ENCODE measurements at regions not wholly inside any gene's neighbourhood (a gene's known extent, or its start where the extent isn't known, plus 50 kb on each side); places are given as distances from the start of the nearest gene placed in this dataset.
"Not testable (repeated sequence)": the region's sequence is repeated elsewhere in the genome, so short reads cannot be mapped to it uniquely, and the experiment has no call there.

DNA sequence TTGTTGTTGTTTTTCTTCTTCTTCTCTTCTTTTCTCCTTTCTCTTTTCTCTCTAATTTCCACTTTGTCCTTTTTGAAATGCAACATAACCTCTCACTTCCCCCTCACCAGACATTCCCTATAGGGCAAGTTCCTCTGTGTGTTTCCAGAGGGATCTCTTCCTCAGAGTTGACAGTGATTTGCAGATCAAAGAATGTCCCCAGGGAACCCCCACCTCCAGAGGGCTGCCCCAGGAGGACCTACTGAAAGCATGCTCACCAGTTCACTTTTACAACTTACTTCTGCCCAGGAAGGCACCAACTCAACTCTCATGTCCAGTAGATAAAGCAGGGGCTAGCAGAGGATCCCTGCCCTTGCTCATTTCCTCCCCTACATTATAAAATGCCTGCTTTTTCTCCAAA is 1648.0 kb downstream of the PCDH9 start:
- TF ChIP-seq CTCF (IDR thresholded peaks at IDR 0.05; ENCODE audit: low read depth, low read length, missing control alignments) = no peak
- in situ Hi-C loops (cut with HindIII; ENCODE audit: low sequenced_read_pairs) = no loop called here
- DNase-seq (ENCODE audit: low read depth) = no peak
- no peak overlapping the region for H3K4me3 ChIP-seq (ENCODE audit: low read depth, low read length)

DNA sequence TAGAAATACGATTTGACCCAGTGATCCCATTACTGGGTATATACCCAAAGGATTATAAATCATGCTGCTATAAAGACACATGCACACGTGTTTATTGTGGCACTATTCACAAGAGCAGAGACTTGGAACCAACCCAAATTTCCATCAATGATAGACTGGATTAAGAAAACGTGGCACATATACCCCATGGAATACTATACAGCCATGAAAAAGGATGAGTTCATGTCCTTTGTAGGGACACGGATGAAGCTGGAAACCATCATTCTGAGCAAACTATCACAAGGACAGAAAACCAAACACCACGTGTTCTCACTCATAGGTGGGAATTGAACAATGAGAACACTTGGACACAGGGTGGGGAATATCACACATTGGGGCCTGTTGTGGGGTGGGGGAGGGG is 1665.6 kb downstream of the PCDH9 start:
- DNase-seq (ENCODE audit: low read depth); in situ Hi-C loops (cut with HindIII; ENCODE audit: low sequenced_read_pairs); H3K4me3 ChIP-seq (ENCODE audit: low read depth, low read length): not testable (repeated sequence)

- no peak overlapping the region for H3K4me3 ChIP-seq (ENCODE audit: low read depth, low read length)
- no peak for TF ChIP-seq CTCF (IDR thresholded peaks at IDR 0.05; ENCODE audit: low read depth, low read length, missing control alignments)
- no peak for DNase-seq (ENCODE audit: low read depth)
- in situ Hi-C loops (cut with HindIII; ENCODE audit: low sequenced_read_pairs) = no loop called here
Observed at GRCh38 chr13:65562305-65562704, 1667.8 kb downstream of the PCDH9 start.

- in situ Hi-C loops (cut with HindIII; ENCODE audit: low sequenced_read_pairs) = no loop called here
- DNase-seq (ENCODE audit: low read depth) = no peak
- TF ChIP-seq CTCF (IDR thresholded peaks at IDR 0.05; ENCODE audit: low read depth, low read length, missing control alignments) = no peak
- H3K4me3 ChIP-seq (ENCODE audit: low read depth, low read length) = no peak overlapping the region
Observed at GRCh38 chr13:65560936-65561335, 1669.2 kb downstream of the PCDH9 start.

DNA sequence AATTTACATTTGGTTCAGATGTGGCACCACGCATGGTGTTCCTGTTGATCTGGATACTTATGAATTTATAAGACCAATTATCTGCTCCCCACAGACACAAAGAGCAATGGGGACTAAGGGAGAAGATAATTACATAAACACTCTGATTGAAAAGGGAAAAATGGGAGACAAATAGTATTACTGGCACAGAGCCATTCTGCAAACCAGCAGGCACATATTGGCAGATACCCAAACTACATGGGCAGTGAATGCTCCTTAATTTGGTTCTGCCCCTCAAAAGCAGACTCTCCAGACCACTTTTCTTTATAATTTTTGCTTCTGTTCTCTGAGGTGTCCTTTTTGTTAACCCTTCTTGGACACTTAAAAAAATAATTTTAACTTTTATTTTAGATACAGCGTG is 1674.2 kb downstream of the PCDH9 start:
- no peak for DNase-seq (ENCODE audit: low read depth)
- TF ChIP-seq CTCF (IDR thresholded peaks at IDR 0.05; ENCODE audit: low read depth, low read length, missing control alignments) = no peak
- in situ Hi-C loops (cut with HindIII; ENCODE audit: low sequenced_read_pairs) = no loop called here
- H3K4me3 ChIP-seq (ENCODE audit: low read depth, low read length) = no peak overlapping the region

- TF ChIP-seq CTCF (IDR thresholded peaks at IDR 0.05; ENCODE audit: low read depth, low read length, missing control alignments) = no peak
- H3K4me3 ChIP-seq (ENCODE audit: low read depth, low read length) = no peak overlapping the region
- in situ Hi-C loops (cut with HindIII; ENCODE audit: low sequenced_read_pairs) = no loop called here
Observed at GRCh38 chr13:65553096-65553727, 1676.9 kb downstream of the PCDH9 start.

GRCh38 chr13:65551208-65551607 is 1678.9 kb downstream of the PCDH9 start:
- no peak overlapping the region for H3K4me3 ChIP-seq (ENCODE audit: low read depth, low read length)
- no peak for TF ChIP-seq CTCF (IDR thresholded peaks at IDR 0.05; ENCODE audit: low read depth, low read length, missing control alignments)
- in situ Hi-C loops (cut with HindIII; ENCODE audit: low sequenced_read_pairs) = no loop called here
- no peak for DNase-seq (ENCODE audit: low read depth)

More at GRCh38 chr13:65553096-65553727, 1676.9 kb downstream of the PCDH9 start:
- DNase-seq (ENCODE audit: low read depth) = no peak
